ENCODE measurements at regions not wholly inside any gene's neighbourhood (a gene's known extent, or its start where the extent isn't known, plus 50 kb on each side); places are given as distances from the start of the nearest gene placed in this dataset.

- peaks cover 100% of the 10 kb centered on the region for H3K9me3 Mint-ChIP-seq
- DNase-seq (ENCODE audit: low spot score): peak; percentile 10
- H3K27me3 ChIP-seq (ENCODE audit: insufficient read depth): no peaks in the 10 kb centered on the region
- H3K79me2 ChIP-seq (replicated peaks; ENCODE audit: insufficient read depth): no peaks in the 10 kb centered on the region
- H3K27ac Mint-ChIP-seq: no peak overlapping the region
- H3K27ac ChIP-seq (ENCODE audit: low read depth): no peak overlapping the region
- H3K36me3 ChIP-seq (ENCODE audit: insufficient read depth): no peaks in the 10 kb centered on the region
- peaks cover 3% of the 10 kb centered on the region; the same call in 1 of the 2 replicates for H3K4me1 ChIP-seq (ENCODE audit: insufficient read depth)
- no peaks in the 10 kb centered on the region for H3K9me2 ChIP-seq (ENCODE audit: insufficient read depth)
- no peak for TF ChIP-seq ZNF331 (CRISPR knock-in tag; IDR thresholded peaks at IDR 0.05; ENCODE audit: low read depth)
- TF ChIP-seq CTCF (conservative IDR thresholded peaks at IDR 0.05; ENCODE audit: low read depth in 2 of 2): no peak
- no peak for TF ChIP-seq POLR2AphosphoS5 (IDR thresholded peaks at IDR 0.05; ENCODE audit: low read depth)
- TF ChIP-seq NANOG (IDR thresholded peaks at IDR 0.05; ENCODE audit: borderline replicate concordance): no peak
- H3F3A ChIP-seq (replicated peaks; ENCODE audit: low read depth): no peaks in the 10 kb centered on the region
- H3K4me1 Mint-ChIP-seq: no peaks in the 10 kb centered on the region
- ATAC-seq: no peak
- H3K36me3 Mint-ChIP-seq (ENCODE audit: low read depth): peaks cover 28% of the 10 kb centered on the region
- H3K4me3 ChIP-seq: no peak overlapping the region
- no peak overlapping the region for H2AFZ ChIP-seq
- no peak overlapping the region for H3K4me3 Mint-ChIP-seq
- no peaks in the 10 kb centered on the region for H4K20me1 ChIP-seq (replicated peaks; ENCODE audit: insufficient read depth)
- H3K4me2 ChIP-seq: no peak overlapping the region
- peaks cover 2% of the 10 kb centered on the region for H3K27me3 Mint-ChIP-seq (ENCODE audit: insufficient read depth, low read depth, poor library complexity)
These were observed 1018.7 kb downstream of the AACS start for GRCh38 chr12:126083926-126084325.

GRCh38 chr12:126084480-126084879, 1019.2 kb downstream of the AACS start:
- ATAC-seq (no peak), DNase-seq (ENCODE audit: low spot score) (no peak)
- H3K4me3 Mint-ChIP-seq: no peak overlapping the region
- no peaks in the 10 kb centered on the region for H3K27me3 ChIP-seq (ENCODE audit: insufficient read depth)
- no peaks in the 10 kb centered on the region for H4K20me1 ChIP-seq (replicated peaks; ENCODE audit: insufficient read depth)
- no peak overlapping the region for H3K27ac Mint-ChIP-seq
- no peaks in the 10 kb centered on the region for H3F3A ChIP-seq (replicated peaks; ENCODE audit: low read depth)
- peaks cover 26% of the 10 kb centered on the region for H3K36me3 Mint-ChIP-seq (ENCODE audit: low read depth)
- no peaks in the 10 kb centered on the region for H3K36me3 ChIP-seq (ENCODE audit: insufficient read depth)
- H3K9me2 ChIP-seq (ENCODE audit: insufficient read depth): no peaks in the 10 kb centered on the region
- no peak overlapping the region for H2AFZ ChIP-seq
- H3K27ac ChIP-seq (ENCODE audit: low read depth): no peak overlapping the region
- H3K4me1 Mint-ChIP-seq: no peaks in the 10 kb centered on the region
- peaks cover 3% of the 10 kb centered on the region; the same call in 1 of the 2 replicates for H3K4me1 ChIP-seq (ENCODE audit: insufficient read depth)
- no peak overlapping the region for H3K4me3 ChIP-seq
- H3K79me2 ChIP-seq (replicated peaks; ENCODE audit: insufficient read depth): no peaks in the 10 kb centered on the region
- H3K9me3 Mint-ChIP-seq: peaks cover 100% of the 10 kb centered on the region
- H3K27me3 Mint-ChIP-seq (ENCODE audit: insufficient read depth, low read depth, poor library complexity): peaks cover 2% of the 10 kb centered on the region
- TF ChIP-seq ZNF114 (CRISPR knock-in tag; IDR thresholded peaks at IDR 0.05): no peak
- TF ChIP-seq POLR2AphosphoS5 (IDR thresholded peaks at IDR 0.05; ENCODE audit: low read depth): no peak
- no peak for TF ChIP-seq NANOG (IDR thresholded peaks at IDR 0.05; ENCODE audit: borderline replicate concordance)
- TF ChIP-seq ZNF462 (CRISPR knock-in tag; IDR thresholded peaks at IDR 0.05): no peak
- TF ChIP-seq CREB1 (CRISPR knock-in tag; IDR thresholded peaks at IDR 0.05; ENCODE audit: low read depth): no peak
- no peak for TF ChIP-seq EZH2phosphoT487 (IDR thresholded peaks at IDR 0.05; ENCODE audit: unreplicated experiment)
- no peak overlapping the region for H3K4me2 ChIP-seq
